ENCODE measurements at regions not wholly inside any gene's neighbourhood (a gene's known extent, or its start where the extent isn't known, plus 50 kb on each side); places are given as distances from the start of the nearest gene placed in this dataset.

DNA sequence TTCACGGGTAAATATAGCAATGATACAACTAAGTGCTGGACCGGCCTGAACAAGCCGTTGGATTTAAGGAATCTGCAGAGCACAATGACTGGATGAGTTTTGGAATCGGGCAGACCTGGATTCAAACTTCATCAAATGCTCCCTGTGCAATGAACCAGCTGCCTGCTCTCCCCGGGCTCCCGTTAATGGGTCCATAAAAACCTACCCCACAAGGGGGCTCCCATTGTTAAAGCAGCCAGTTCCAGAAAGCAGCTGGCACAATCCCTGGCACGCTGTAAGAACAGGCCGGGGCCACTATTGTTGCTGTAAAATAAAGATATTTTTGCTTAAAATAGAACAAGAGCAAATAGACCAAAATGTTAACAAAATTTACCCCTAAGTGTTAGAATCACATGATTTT lies 131.9 kb downstream of the C16orf95 start:
- Mint-ChIP-seq H3K4me1 (no peaks in the 10 kb centered on the region), H3K9me3 (peaks cover 16 to 27% of the 10 kb centered on the region in 2 donors), H3K27me3 (no peaks in the 10 kb centered on the region), H3K27ac (no peak overlapping the region), H3K4me3 (no peak overlapping the region)
- ATAC-seq (no peak), DNase-seq (no peak)

DNA sequence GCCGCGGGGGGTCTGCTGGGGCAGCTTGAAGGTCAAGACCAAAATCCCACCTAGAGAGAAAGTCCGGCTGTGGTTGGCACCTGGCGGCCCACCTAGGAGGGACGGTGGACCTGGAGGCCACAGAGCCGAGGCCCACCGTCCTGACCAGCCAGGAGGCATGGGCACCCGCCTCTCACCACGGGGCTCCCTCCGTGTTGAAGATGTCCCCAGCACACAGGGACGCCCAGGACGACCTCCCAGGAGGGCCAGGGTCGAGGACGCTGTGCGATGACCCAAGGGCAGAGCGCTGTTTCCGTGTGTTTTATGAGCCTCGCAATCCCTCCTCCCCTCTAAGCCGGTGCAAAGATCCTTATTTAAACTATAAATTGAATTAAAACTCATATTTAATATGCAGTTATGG lies 131.2 kb downstream of the C16orf95 start:
- Mint-ChIP-seq H3K9me3 (peaks cover 16 to 30% of the 10 kb centered on the region in 2 donors), H3K4me3 (no peak overlapping the region), H3K27me3 (no peaks in the 10 kb centered on the region), H3K27ac (no peak overlapping the region), H3K4me1 (no peaks in the 10 kb centered on the region)
- ATAC-seq (no peak), DNase-seq (no peak)

DNA sequence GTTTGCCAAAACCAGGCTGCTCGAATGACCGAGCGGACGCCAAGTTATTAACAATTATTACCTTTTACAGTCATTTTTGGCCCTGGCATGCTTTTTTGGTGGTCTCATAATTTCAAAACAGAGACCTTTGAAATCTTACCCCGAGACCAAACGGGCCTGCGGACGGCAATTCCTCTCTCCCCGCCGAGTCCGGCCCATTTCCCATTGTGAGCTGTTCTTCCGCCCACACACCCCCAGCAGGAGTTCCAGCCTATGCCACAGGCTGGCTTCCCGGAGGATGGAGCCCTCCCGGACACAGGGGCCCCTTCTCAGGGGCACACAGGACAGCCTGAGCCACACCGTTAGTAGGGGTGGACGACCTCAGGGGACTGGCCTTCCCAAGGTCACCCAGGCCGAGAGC lies 130.7 kb downstream of the C16orf95 start:
- Mint-ChIP-seq H3K27me3 (no peaks in the 10 kb centered on the region), H3K27ac (no peak overlapping the region), H3K9me3 (peaks cover 16 to 30% of the 10 kb centered on the region in 2 donors), H3K4me3 (no peak overlapping the region), H3K4me1 (no peaks in the 10 kb centered on the region)
- DNase-seq = no peak
- ATAC-seq = no peak

DNA sequence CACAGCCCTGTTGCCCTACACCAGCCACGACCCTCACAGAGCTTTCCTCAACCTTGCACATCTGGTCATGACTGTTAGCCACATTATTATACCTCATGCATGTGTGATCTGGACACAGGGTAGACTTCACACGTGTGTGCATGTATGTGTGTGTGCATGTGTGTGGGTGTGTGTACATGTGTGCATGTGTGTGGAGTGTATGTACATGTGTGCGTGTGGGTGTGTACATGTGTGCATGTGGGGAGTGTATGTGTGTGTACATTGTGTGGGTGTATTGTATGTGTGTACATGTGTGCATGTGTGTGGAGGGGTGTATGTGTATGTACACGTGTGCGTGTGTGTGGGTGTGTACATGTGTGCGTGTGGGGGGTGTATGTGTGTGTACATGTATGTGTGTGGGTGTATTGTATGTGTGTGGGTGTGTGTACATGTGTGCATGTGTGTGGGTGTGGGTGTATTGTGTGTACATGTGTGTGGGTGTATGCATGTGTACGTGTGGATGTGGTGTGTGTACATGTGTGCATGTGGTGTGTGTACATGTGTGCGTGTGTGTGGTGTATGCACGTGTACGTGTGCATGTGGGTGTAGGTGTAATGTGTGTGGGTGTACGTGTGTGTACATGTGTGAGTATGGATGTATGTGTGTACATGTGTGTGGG lies 130.2 kb downstream of the C16orf95 start:
- DNase-seq (no peak), ATAC-seq (no peak)
- Mint-ChIP-seq H3K4me3 (no peak overlapping the region), H3K9me3 (peaks cover 16 to 30% of the 10 kb centered on the region in 2 donors), H3K4me1 (no peaks in the 10 kb centered on the region), H3K27me3 (no peaks in the 10 kb centered on the region), H3K27ac (no peak overlapping the region)

DNA sequence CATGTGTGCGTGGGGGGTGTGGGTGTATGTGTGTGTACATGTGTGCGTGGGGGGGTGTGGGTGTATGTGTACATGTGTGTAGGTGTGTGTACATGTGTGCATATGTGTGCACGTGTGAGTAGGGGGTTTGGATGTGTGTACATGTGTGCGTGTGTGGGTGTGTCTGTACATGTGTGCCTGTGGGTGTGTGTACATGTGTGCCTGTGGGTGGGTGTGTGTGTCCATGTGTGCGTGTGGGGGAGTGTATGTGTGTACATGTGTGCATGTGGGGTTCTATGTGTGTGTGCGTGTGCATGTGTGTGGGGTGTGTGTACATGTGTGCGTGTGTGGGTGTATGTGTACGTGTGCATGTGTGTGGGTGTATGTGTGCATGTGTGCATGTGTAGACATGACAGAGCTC lies 129.1 kb downstream of the C16orf95 start:
- DNase-seq (no peak), ATAC-seq (no peak)
- Mint-ChIP-seq H3K4me3 (no peak overlapping the region), H3K4me1 (no peaks in the 10 kb centered on the region), H3K27me3 (no peaks in the 10 kb centered on the region), H3K27ac (no peak overlapping the region), H3K9me3 (peaks cover 16 to 30% of the 10 kb centered on the region in 2 donors)

DNA sequence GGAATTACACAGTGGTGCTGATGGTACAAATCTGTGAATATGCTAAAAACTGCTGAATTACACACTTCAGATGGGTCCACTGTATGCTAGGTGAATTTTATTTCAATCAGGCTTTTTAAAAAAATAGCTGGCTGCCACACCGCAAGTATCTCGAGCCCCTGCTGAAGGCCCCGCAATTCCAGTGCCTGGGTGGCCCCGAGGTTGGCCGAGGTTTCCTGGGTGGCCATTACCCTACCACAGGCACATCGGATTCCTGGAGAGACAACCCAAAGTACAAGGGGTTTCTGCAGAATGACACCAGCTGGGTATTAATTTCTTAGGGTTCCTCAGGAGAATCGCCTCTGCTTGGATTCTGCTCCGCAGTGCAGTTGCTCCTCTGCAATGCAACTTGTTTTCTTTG lies 127.8 kb downstream of the C16orf95 start:
- no peaks in the 10 kb centered on the region for H3K27me3 Mint-ChIP-seq
- no peaks in the 10 kb centered on the region for H3K4me1 Mint-ChIP-seq

DNA sequence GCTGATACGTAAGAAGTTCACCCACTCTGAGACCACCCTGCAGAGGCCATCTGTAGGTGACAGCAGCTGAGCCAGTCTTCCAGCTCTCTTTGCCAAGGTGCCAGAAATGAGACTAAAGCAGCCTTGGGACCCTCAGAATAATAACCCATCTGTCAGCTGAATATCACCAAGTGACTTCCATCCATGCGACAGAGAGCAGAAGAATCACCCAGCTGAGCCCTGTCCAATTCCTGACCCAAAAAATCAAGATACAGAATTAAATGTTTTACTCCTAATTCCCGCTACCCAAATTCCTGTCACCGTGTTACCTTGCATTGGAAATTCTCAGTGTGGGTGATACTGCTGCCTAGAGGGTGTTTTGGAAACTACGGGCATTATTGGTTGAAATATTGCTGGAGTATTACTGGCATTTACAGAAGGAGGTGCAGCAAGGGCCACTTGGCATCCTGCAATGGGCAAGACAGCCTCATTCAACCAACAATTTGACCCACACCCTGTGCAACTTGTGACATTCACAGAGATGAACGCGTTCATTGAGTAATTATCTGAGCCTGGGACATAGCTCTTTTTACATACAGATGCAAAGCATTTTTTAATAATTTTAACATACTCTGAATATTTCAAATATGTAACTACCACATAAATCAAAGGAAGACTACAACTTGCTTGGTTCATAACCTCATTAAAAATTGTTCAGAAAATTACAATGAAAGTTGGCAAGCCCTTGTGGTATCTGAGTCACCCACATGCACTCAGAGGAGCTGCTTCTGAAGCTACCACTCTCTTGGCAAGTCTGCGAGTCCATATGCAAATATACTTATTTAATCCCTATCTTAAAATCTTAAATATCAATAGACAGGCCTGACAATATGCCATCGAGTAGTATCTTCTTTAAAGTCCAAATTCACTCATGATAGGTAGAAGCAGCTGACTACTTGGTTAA lies 126.6 kb downstream of the C16orf95 start:
- DNase-seq = no peak
- Mint-ChIP-seq H3K27me3 (no peaks in the 10 kb centered on the region), H3K4me1 (no peaks in the 10 kb centered on the region), H3K9me3 (peaks cover 16 to 30% of the 10 kb centered on the region in 2 donors), H3K4me3 (no peak overlapping the region), H3K27ac (no peak overlapping the region)
- ATAC-seq = no peak

More for the DNA sequence above, 127.8 kb downstream of the C16orf95 start:
- no peak for DNase-seq
- no peak overlapping the region for H3K4me3 Mint-ChIP-seq
- no peak for ATAC-seq
- no peak overlapping the region for H3K27ac Mint-ChIP-seq
- peaks cover 16 to 30% of the 10 kb centered on the region in 2 donors for H3K9me3 Mint-ChIP-seq

DNA sequence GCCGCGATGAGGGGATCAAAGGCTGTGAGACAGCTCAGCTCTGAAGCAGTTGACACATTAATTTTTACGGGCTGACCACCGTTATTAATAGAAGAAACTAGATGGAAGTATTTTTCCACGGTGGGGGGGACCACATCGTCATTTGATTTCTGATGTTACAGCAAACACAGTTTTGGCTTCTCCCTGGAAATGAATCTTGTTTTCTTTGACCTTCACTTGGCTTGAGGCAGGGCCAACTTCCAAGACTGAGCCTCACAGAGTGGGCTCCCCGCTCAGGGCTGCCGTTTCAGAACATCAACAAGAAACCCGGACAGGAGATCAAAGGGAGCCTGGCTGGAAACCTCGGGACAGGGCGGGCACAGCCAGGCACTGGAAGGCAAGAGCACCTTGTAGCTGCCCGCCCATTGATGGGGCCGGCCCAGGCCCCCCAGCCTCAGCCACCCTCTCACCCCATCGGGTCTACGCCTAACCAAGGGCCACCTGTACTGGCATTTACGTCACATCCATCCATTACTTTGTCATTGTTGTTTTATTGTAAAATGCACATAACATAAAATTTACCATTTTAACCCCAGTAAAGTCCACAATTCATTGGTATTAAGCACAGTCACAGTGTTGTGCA lies 124.6 kb downstream of the C16orf95 start:
- DNase-seq (no peak), ATAC-seq (no peak)
- Mint-ChIP-seq H3K9me3 (peaks cover 8 to 20% of the 10 kb centered on the region in 2 donors), H3K4me3 (no peak overlapping the region), H3K27me3 (no peaks in the 10 kb centered on the region), H3K27ac (no peak overlapping the region), H3K4me1 (no peaks in the 10 kb centered on the region)

DNA sequence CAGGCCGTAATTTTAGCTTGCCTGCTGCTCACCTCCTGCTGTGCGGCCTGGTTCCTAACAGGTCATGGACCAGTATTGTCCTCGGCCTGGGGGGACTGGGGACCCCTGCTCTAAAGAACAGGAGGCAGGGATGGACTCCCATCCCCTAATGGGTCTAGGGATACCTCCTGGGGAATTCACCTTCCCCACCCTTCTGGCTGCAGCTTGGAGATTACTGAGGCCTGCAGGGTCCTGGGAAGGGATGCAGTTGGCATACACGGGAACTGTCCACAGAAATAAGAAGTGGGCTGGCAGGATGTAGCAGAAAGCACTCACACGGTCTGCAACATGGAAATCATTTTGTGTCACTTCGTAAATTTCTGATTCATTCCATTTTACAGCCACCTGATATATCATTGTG lies 123.0 kb downstream of the C16orf95 start:
- no peak for DNase-seq
- H3K27me3 Mint-ChIP-seq = no peaks in the 10 kb centered on the region
- no peaks in the 10 kb centered on the region for H3K4me1 Mint-ChIP-seq
- ATAC-seq = no peak
- peaks cover 0 to 10% of the 10 kb centered on the region in 2 donors for H3K9me3 Mint-ChIP-seq
- H3K4me3 Mint-ChIP-seq = no peak overlapping the region
- no peak overlapping the region for H3K27ac Mint-ChIP-seq

DNA sequence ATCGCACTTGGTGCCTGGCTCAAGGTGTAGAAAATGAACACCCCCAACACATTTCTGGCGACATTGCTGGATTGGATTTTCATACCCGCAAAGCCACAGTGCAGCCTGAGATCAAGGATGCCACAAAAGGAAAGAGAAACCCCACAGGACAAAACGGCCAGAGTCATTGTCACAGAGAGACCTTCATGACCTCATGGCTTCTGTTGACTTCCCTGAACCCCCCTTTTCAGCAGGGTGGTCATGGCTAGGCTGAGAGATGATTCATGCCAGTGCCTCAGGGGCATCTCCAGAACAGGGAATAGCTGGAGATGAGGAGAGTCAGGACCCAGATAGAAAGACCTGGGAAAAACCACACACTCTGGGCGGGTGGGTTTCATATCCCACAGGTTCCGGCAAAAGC lies 122.0 kb downstream of the C16orf95 start:
- Mint-ChIP-seq H3K4me1 (no peaks in the 10 kb centered on the region), H3K27ac (no peak overlapping the region), H3K9me3 (peaks cover 0 to 5% of the 10 kb centered on the region in 2 donors), H3K4me3 (no peak overlapping the region), H3K27me3 (no peaks in the 10 kb centered on the region)
- ATAC-seq = no peak
- no peak for DNase-seq

DNA sequence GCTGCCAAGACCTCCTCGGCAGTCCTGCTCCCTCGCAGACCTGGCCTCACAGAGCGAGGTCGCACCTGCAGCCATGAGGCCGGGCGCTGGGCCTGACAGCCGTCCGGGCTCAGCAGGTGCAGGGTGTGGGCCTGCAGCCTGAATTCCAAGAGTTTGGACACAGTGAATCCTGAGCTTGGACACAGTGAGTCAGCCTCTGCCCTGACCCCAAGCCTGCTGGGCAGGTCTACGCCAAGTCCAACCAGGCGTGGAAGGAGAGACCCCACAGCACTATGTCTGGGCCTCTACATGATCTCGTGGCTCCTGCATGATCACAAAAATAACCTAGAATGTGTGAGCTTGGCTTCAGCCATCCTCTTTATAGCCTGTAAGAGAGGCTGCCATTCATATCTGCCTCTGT lies 121.0 kb downstream of the C16orf95 start:
- no peak for ATAC-seq
- peak overlapping the region in 1 of 2 donors; percentile 20 for H3K27ac Mint-ChIP-seq
- no peak overlapping the region for H3K4me3 Mint-ChIP-seq
- no peaks in the 10 kb centered on the region for H3K9me3 Mint-ChIP-seq
- no peaks in the 10 kb centered on the region for H3K4me1 Mint-ChIP-seq
- DNase-seq = no peak
- H3K27me3 Mint-ChIP-seq = no peaks in the 10 kb centered on the region

DNA sequence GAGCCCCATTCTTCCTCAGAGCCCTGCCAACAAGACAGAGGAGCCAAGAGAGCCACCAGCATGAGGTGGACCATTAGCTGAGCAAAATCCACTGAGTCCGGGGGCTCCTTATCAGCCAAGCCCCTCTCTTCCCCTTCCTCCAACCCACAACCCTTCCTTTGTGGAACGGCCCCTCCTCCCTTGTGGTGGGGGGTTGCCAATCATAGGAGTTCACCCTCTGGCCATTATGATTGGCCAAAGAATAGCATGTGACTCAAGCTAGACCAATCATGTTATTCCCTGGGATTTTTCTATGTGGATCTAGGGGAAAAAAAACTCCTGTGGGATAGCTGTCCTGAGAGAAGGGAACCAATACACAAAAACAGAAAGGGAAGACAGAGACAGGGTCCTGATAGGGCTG lies 120.5 kb downstream of the C16orf95 start:
- H3K27me3 Mint-ChIP-seq = no peaks in the 10 kb centered on the region
- no peak for ATAC-seq
- no peak overlapping the region for H3K4me3 Mint-ChIP-seq

DNA sequence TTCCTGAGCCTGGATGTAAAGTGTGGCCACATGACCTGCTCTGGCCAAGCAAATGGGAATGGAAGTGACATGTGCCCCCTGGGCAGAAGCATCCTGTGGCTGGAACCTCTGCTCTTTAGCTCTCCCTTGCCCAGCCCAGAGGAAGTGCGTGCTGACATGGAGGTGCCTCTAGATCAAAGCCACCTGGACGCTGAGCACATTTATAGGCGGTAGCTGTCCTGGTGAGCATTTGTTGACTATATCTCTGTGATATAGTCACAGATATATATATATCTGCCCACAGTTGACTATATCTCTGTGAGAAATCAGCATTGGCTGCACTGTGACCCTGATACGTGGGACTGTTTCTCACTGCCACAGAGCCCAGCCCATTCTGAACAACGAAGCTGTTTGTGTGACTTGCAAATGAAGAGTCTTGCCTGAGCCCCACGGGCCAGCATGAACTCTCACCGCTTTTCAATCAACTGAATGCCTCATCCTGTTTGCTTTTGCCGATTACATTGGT lies 118.8 kb downstream of the C16orf95 start:
- DNase-seq (no peak), ATAC-seq (no peak)
- no peak overlapping the region for H3K27ac Mint-ChIP-seq
- H3K4me3 Mint-ChIP-seq = no peak overlapping the region
- peaks cover 5% of the 10 kb centered on the region for H3K27me3 Mint-ChIP-seq
- no peaks in the 10 kb centered on the region for H3K4me1 Mint-ChIP-seq
- H3K9me3 Mint-ChIP-seq = no peaks in the 10 kb centered on the region

More for the DNA sequence above, 120.5 kb downstream of the C16orf95 start:
- Mint-ChIP-seq H3K9me3 (no peaks in the 10 kb centered on the region), H3K27ac (no peak overlapping the region), H3K4me1 (no peaks in the 10 kb centered on the region)
- DNase-seq = no peak

DNA sequence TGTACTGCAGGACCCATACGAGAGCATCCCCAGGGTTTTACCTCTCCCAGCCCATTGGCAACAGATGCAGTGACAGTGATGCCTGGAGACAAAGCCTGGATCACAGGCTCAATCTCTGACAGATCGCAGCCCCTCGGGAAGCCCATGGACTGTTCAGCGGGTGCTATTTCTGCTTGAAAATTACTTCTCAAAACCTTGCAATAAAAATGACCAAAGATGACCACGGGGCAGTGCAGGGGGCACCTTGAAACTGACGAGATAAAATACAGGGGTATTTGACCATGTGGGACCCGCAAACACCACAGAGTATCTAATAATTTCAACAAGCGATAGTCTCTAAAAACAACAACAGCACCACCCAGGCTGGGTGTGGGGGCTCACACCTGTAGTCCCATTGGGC lies 118.3 kb downstream of the C16orf95 start:
- no peak for DNase-seq
- H3K4me1 Mint-ChIP-seq = no peaks in the 10 kb centered on the region
- H3K4me3 Mint-ChIP-seq = no peak overlapping the region
- no peaks in the 10 kb centered on the region for H3K9me3 Mint-ChIP-seq
- ATAC-seq = no peak
- no peak overlapping the region for H3K27ac Mint-ChIP-seq
- H3K27me3 Mint-ChIP-seq = peaks cover 7% of the 10 kb centered on the region

DNA sequence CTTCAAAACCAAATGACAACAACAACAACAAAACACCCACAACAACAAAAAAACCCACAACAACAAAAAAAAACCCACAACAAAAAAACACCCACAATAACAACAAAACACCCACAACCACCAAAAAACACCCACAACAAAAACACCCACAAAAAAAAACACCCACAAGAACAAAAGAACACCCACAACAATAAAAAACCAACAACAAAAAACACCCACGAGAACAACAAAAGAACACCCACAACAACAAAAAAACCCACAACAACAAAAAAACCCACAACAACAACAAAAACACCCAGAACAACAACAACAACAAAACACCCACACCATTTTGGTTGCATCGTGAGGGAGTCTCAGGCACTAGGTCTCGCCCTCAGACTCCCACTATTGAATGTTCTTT lies 117.8 kb downstream of the C16orf95 start:
- DNase-seq (no peak), ATAC-seq (no peak)
- Mint-ChIP-seq H3K4me3 (no peak overlapping the region), H3K4me1 (no peaks in the 10 kb centered on the region), H3K27me3 (peaks cover 7% of the 10 kb centered on the region), H3K27ac (peak overlapping the region in 1 of 2 donors; percentile 0), H3K9me3 (no peaks in the 10 kb centered on the region)

DNA sequence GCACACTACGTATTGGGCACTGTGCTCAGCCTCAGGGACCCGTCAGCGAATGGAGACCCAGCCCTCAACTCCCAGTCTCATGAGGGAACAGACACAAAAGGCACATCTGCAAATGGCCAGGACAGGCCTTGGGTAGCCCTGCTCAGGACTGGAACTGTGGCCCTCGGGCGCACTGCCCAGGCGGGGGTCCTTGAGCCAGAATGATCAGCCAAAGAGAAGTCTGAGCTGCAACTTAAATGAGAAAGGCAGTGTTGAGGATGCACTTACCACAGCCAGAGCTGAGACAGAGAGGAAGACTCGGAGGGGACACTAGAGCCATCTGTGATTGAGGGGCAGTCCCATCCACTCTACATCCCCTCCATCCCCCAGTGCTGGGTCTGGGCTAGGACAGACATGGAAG lies 117.3 kb downstream of the C16orf95 start:
- H3K4me3 Mint-ChIP-seq = no peak overlapping the region
- no peak for DNase-seq
- no peaks in the 10 kb centered on the region for H3K4me1 Mint-ChIP-seq
- ATAC-seq = no peak
- H3K9me3 Mint-ChIP-seq = no peaks in the 10 kb centered on the region
- no peak overlapping the region for H3K27ac Mint-ChIP-seq
- peaks cover 7% of the 10 kb centered on the region for H3K27me3 Mint-ChIP-seq
